Trophoblast cell (in vitro differentiated cells and primary cell): ENCODE measurements at regions not wholly inside any gene's neighbourhood (a gene's known extent, or its start where the extent isn't known, plus 50 kb on each side); places are given as distances from the start of the nearest gene placed in this dataset.

Experiments used
- DNase-seq, 2 donors: peaks; one replicate each; pipeline ENCODE4 v3.0.0-alpha.2; 2016
- H2AFZ ChIP-seq: 2 replicates; pipeline ENCODE4 v1.6.1; 2013; ENCODE audit warnings: low read length, moderate library complexity, mild to moderate bottlenecking; ENCODE audit not compliant: insufficient read depth, poor library complexity
- H2AK5ac ChIP-seq: 2 replicates; pipeline ENCODE4 v1.6.1; 2013; ENCODE audit warnings: mild to moderate bottlenecking, low read length
- H2BK120ac ChIP-seq: 2 replicates; pipeline ENCODE4 v1.6.1; 2013; ENCODE audit warnings: low read length, mild to moderate bottlenecking, moderate library complexity; ENCODE audit not compliant: insufficient read depth, poor library complexity
- H2BK12ac ChIP-seq: 2 replicates; pipeline ENCODE4 v1.6.1; 2013; ENCODE audit warnings: mild to moderate bottlenecking, low read length, moderate library complexity
- H2BK5ac ChIP-seq: 2 replicates; pipeline ENCODE4 v1.6.1; 2013; ENCODE audit warnings: low read length, low read depth, moderate library complexity, mild to moderate bottlenecking; ENCODE audit not compliant: poor library complexity
- H3K14ac ChIP-seq: 2 replicates; pipeline ENCODE4 v1.6.1; 2013; ENCODE audit warnings: mild to moderate bottlenecking, low read length
- H3K18ac ChIP-seq: 2 replicates; pipeline ENCODE4 v1.6.1; 2013; ENCODE audit warnings: mild to moderate bottlenecking, low read length
- H3K23ac ChIP-seq: 2 replicates; pipeline ENCODE4 v1.6.1; 2013; ENCODE audit warnings: low read length
- H3K27ac ChIP-seq: 2 replicates; pipeline ENCODE4 v1.5.1; 2013; ENCODE audit warnings: low read depth, mild to moderate bottlenecking, inconsistent platforms, low read length, moderate library complexity
- H3K27me3 ChIP-seq: 2 replicates; pipeline ENCODE4 v1.6.1; 2013; ENCODE audit warnings: inconsistent platforms, mild to moderate bottlenecking, low read length, moderate library complexity; ENCODE audit not compliant: insufficient read depth
- H3K36me3 ChIP-seq, 2 experiments: 1 replicate in 1 of 2; 2 replicates in 1 of 2; pipeline ENCODE4 v1.6.1; 2013; ENCODE audit warnings: low read length in 2 of 2, mild to moderate bottlenecking in 2 of 2, moderate library complexity in 1 of 2; ENCODE audit not compliant: insufficient read depth in 2 of 2, control insufficient read depth in 1 of 2
- H3K4ac ChIP-seq: 2 replicates; pipeline ENCODE4 v1.6.1; 2013; ENCODE audit warnings: low read depth, mild to moderate bottlenecking, low read length, moderate library complexity
- H3K4me1 ChIP-seq, 2 experiments: 1 replicate in 1 of 2; 2 replicates in 1 of 2; pipeline ENCODE4 v1.6.1; 2013; ENCODE audit warnings: low read length in 2 of 2, mild to moderate bottlenecking in 2 of 2, moderate library complexity in 1 of 2; ENCODE audit not compliant: insufficient read depth in 2 of 2, control insufficient read depth in 1 of 2
- H3K4me2 ChIP-seq: 2 replicates; pipeline ENCODE4 v1.6.1; 2013; ENCODE audit warnings: inconsistent platforms, mild to moderate bottlenecking, low read length, moderate library complexity
- H3K4me3 ChIP-seq: 2 replicates; pipeline ENCODE4 v1.5.1; 2013; ENCODE audit warnings: mild to moderate bottlenecking, low read depth, low read length, inconsistent platforms
- H3K79me1 ChIP-seq: one replicate; pipeline ENCODE4 v1.6.1; 2013; ENCODE audit warnings: low read length
- H3K79me2 ChIP-seq: 2 replicates; pipeline ENCODE4 v1.6.1; 2013; ENCODE audit warnings: low read length, mild to moderate bottlenecking; ENCODE audit not compliant: control insufficient read depth, insufficient read depth, poor library complexity
- H3K9ac ChIP-seq: 2 replicates; pipeline ENCODE4 v1.6.1; 2013; ENCODE audit warnings: mild to moderate bottlenecking, low read length
- H3K9me3 ChIP-seq: 2 replicates; pipeline ENCODE4 v1.6.1; 2013; ENCODE audit warnings: low read depth, mild to moderate bottlenecking, control low read depth, inconsistent platforms, low read length; ENCODE audit not compliant: insufficient read depth
- H4K12ac ChIP-seq: 2 replicates; pipeline ENCODE4 v1.6.1; 2013; ENCODE audit warnings: low read depth, mild to moderate bottlenecking, low read length, moderate library complexity
- H4K8ac ChIP-seq: 2 replicates; pipeline ENCODE4 v1.6.1; 2013; ENCODE audit warnings: low read depth, mild to moderate bottlenecking, low read length, moderate library complexity
- H4K91ac ChIP-seq: one replicate; pipeline ENCODE4 v1.6.1; 2013; ENCODE audit warnings: low read depth, mild to moderate bottlenecking, low read length, moderate library complexity
- WGBS: extraction: QIAGEN DNeasy Blood & Tissue Kit; methylation state at CpG from one replicate; pipeline ENCODE4 v1.1.7; 2013; ENCODE audit warnings: missing lambda C conversion rate; ENCODE audit not compliant: insufficient read length, insufficient coverage; ENCODE audit errors: extremely low coverage; 5-methylcytosine and 5-hydroxymethylcytosine counted together

- WGBS: no CpG with 5 or more reads among the region's 4 CpGs
- Histone ChIP-seq H3K27me3 (no peaks in the 10 kb centered on the region), H4K12ac (no peak overlapping the region), H4K91ac (no peak overlapping the region), H3K9ac (peak overlapping the region; percentile 27), H3K4me3 (no peak overlapping the region), H3K4me1 (no peaks in the 10 kb centered on the region), H3K14ac (no peak overlapping the region), H2BK5ac (no peak overlapping the region), H3K18ac (no peak overlapping the region), H3K79me1 (no peaks in the 10 kb centered on the region), H3K23ac (no peak overlapping the region), H3K9me3 (peaks cover 2% of the 10 kb centered on the region), H3K79me2 (no peaks in the 10 kb centered on the region), H2AK5ac (no peak overlapping the region), H4K8ac (no peak overlapping the region), H3K27ac (no peak overlapping the region), H3K36me3 (no peaks in the 10 kb centered on the region), H2BK12ac (no peak overlapping the region), H2BK120ac (no peak overlapping the region), H3K4ac (no peak overlapping the region), H3K4me2 (no peak overlapping the region), H2AFZ (no peak overlapping the region)
- DNase-seq: no peak
Measured at GRCh38 chr7:41257660-41258059, 445.2 kb downstream of the INHBA start.

GRCh38 chr7:41256186-41256945 lies 446.5 kb downstream of the INHBA start:
- Histone ChIP-seq H3K4me1 (no peaks in the 10 kb centered on the region), H3K79me1 (no peaks in the 10 kb centered on the region)
- WGBS: no CpG with 5 or more reads among the region's 5 CpGs

GRCh38 chr7:41255716-41256115 lies 447.2 kb downstream of the INHBA start:
- no peak overlapping the region for H3K23ac ChIP-seq
- no peak overlapping the region for H2AK5ac ChIP-seq
- H2BK12ac ChIP-seq: no peak overlapping the region
- no peak overlapping the region for H3K4me2 ChIP-seq
- WGBS: no CpG with 5 or more reads among the region's 2 CpGs
- H2BK5ac ChIP-seq: no peak overlapping the region
- H3K36me3 ChIP-seq: no peaks in the 10 kb centered on the region
- no peak overlapping the region for H3K4me3 ChIP-seq
- no peak overlapping the region for H3K27ac ChIP-seq
- no peaks in the 10 kb centered on the region for H3K79me2 ChIP-seq
- DNase-seq: no peak
- H3K14ac ChIP-seq: no peak overlapping the region
- H3K9me3 ChIP-seq: peaks cover 6% of the 10 kb centered on the region
- no peaks in the 10 kb centered on the region for H3K79me1 ChIP-seq
- no peak overlapping the region for H3K4ac ChIP-seq
- H3K27me3 ChIP-seq: no peaks in the 10 kb centered on the region
- no peak overlapping the region for H2BK120ac ChIP-seq
- H3K18ac ChIP-seq: no peak overlapping the region
- H3K4me1 ChIP-seq: no peaks in the 10 kb centered on the region
- no peak overlapping the region for H4K8ac ChIP-seq
- H3K9ac ChIP-seq: no peak overlapping the region
- no peak overlapping the region for H2AFZ ChIP-seq
- H4K91ac ChIP-seq: no peak overlapping the region
- H4K12ac ChIP-seq: no peak overlapping the region

More at GRCh38 chr7:41256186-41256945, 446.5 kb downstream of the INHBA start:
- Histone ChIP-seq H3K14ac (no peak overlapping the region), H2BK120ac (no peak overlapping the region), H4K91ac (no peak overlapping the region), H2BK5ac (no peak overlapping the region), H3K9ac (no peak overlapping the region), H2AFZ (no peak overlapping the region), H3K79me2 (no peaks in the 10 kb centered on the region), H3K4me3 (no peak overlapping the region), H3K27ac (no peak overlapping the region), H4K12ac (no peak overlapping the region), H3K36me3 (no peaks in the 10 kb centered on the region), H2AK5ac (no peak overlapping the region), H3K27me3 (no peaks in the 10 kb centered on the region), H3K23ac (no peak overlapping the region), H3K4me2 (no peak overlapping the region), H3K4ac (no peak overlapping the region), H3K9me3 (peaks cover 6% of the 10 kb centered on the region), H4K8ac (no peak overlapping the region), H2BK12ac (no peak overlapping the region), H3K18ac (no peak overlapping the region)
- DNase-seq: no peak

GRCh38 chr7:41255113-41255512 lies 447.8 kb downstream of the INHBA start:
- H4K8ac ChIP-seq: no peak overlapping the region
- H3K4me1 ChIP-seq: no peaks in the 10 kb centered on the region
- peaks cover 6% of the 10 kb centered on the region for H3K9me3 ChIP-seq
- H2AFZ ChIP-seq: no peak overlapping the region
- no peak overlapping the region for H3K4ac ChIP-seq
- no peak overlapping the region for H3K18ac ChIP-seq
- H4K12ac ChIP-seq: no peak overlapping the region
- no peak overlapping the region for H3K4me2 ChIP-seq
- no CpG with 5 or more reads among the region's 3 CpGs for WGBS
- no peak overlapping the region for H2AK5ac ChIP-seq
- H3K27me3 ChIP-seq: no peaks in the 10 kb centered on the region
- no peak overlapping the region for H3K14ac ChIP-seq
- no peaks in the 10 kb centered on the region for H3K79me1 ChIP-seq
- H3K79me2 ChIP-seq: no peaks in the 10 kb centered on the region
- no peak overlapping the region for H3K23ac ChIP-seq
- no peaks in the 10 kb centered on the region for H3K36me3 ChIP-seq
- no peak overlapping the region for H2BK5ac ChIP-seq
- DNase-seq: no peak
- H3K4me3 ChIP-seq: no peak overlapping the region
- H3K9ac ChIP-seq: no peak overlapping the region
- H3K27ac ChIP-seq: no peak overlapping the region
- no peak overlapping the region for H2BK12ac ChIP-seq
- no peak overlapping the region for H4K91ac ChIP-seq
- H2BK120ac ChIP-seq: no peak overlapping the region
